Epithelial cell of prostate (primary cell): ENCODE measurements at regions not wholly inside any gene's neighbourhood (a gene's known extent, or its start where the extent isn't known, plus 50 kb on each side); places are given as distances from the start of the nearest gene placed in this dataset.
"Not testable (repeated sequence)": the region's sequence is repeated elsewhere in the genome, so short reads cannot be mapped to it uniquely, and the experiment has no call there.

Experiments
- DNase-seq: peaks from one replicate; pipeline ENCODE4 v3.0.0-alpha.2; 2011; ENCODE audit warnings: low read depth, low spot score
- H3K27ac ChIP-seq: fragments of 450-650 bp; 2 replicates; pipeline ENCODE4 v1.5.1; 2017; ENCODE audit warnings: mild to moderate bottlenecking

GRCh38 chr1:38185913-38186312 lies 139.3 kb upstream of the POU3F1 start:
- no peak for DNase-seq
- H3K27ac ChIP-seq: no peak overlapping the region

- DNase-seq: no peak
- no peak overlapping the region for H3K27ac ChIP-seq
These were observed 137.2 kb upstream of the POU3F1 start for GRCh38 chr1:38183747-38184146.

GRCh38 chr1:38183096-38183495 lies 136.5 kb upstream of the POU3F1 start:
- no peak for DNase-seq

GRCh38 chr1:38180388-38180787 lies 133.8 kb upstream of the POU3F1 start:
- not testable (repeated sequence) for DNase-seq, H3K27ac ChIP-seq

More at GRCh38 chr1:38183096-38183495, 136.5 kb upstream of the POU3F1 start:
- H3K27ac ChIP-seq: no peak overlapping the region

- no peak overlapping the region for H3K27ac ChIP-seq
- DNase-seq: no peak
These were observed 132.9 kb upstream of the POU3F1 start for GRCh38 chr1:38179483-38179882.

- DNase-seq: no peak
- no peak overlapping the region for H3K27ac ChIP-seq
These were observed 131.6 kb upstream of the POU3F1 start for GRCh38 chr1:38178216-38178615.

GRCh38 chr1:38175121-38175520 lies 128.5 kb upstream of the POU3F1 start:
- no peak for DNase-seq
- no peak overlapping the region for H3K27ac ChIP-seq

- no peak for DNase-seq
- H3K27ac ChIP-seq: no peak overlapping the region
These were observed 127.3 kb upstream of the POU3F1 start for GRCh38 chr1:38173848-38174247.

GRCh38 chr1:38173157-38173831 lies 126.7 kb upstream of the POU3F1 start:
- no peak for DNase-seq
- no peak overlapping the region for H3K27ac ChIP-seq

- H3K27ac ChIP-seq: no peak overlapping the region
- DNase-seq: no peak
These were observed 122.5 kb upstream of the POU3F1 start for GRCh38 chr1:38169121-38169520.

- DNase-seq: no peak
- no peak overlapping the region for H3K27ac ChIP-seq
These were observed 121.8 kb upstream of the POU3F1 start for GRCh38 chr1:38168365-38168764.

- no peak overlapping the region for H3K27ac ChIP-seq
- DNase-seq: no peak
These were observed 119.9 kb upstream of the POU3F1 start for GRCh38 chr1:38166461-38166860.

GRCh38 chr1:38153778-38154470 lies 107.3 kb upstream of the POU3F1 start:
- H3K27ac ChIP-seq: no peak overlapping the region
- no peak for DNase-seq

- H3K27ac ChIP-seq: no peak overlapping the region
- DNase-seq: no peak
These were observed 106.6 kb upstream of the POU3F1 start for GRCh38 chr1:38153066-38153777.

- no peak for DNase-seq
- H3K27ac ChIP-seq: no peak overlapping the region
These were observed 105.9 kb upstream of the POU3F1 start for GRCh38 chr1:38152351-38153065.

GRCh38 chr1:38151399-38151798 lies 104.8 kb upstream of the POU3F1 start:
- DNase-seq: no peak
- H3K27ac ChIP-seq: no peak overlapping the region

GRCh38 chr1:38146079-38146478 lies 99.5 kb upstream of the POU3F1 start:
- DNase-seq, H3K27ac ChIP-seq: not testable (repeated sequence)

GRCh38 chr1:38142606-38143005 lies 96.0 kb upstream of the POU3F1 start:
- H3K27ac ChIP-seq: no peak overlapping the region
- no peak for DNase-seq

- no peak for DNase-seq
- H3K27ac ChIP-seq: no peak overlapping the region
These were observed 94.9 kb upstream of the POU3F1 start for GRCh38 chr1:38141483-38141882.

GRCh38 chr1:38139738-38140487 lies 93.3 kb upstream of the POU3F1 start:
- no peak overlapping the region for H3K27ac ChIP-seq
- no peak for DNase-seq
